ENCODE measurements at regions not wholly inside any gene's neighbourhood (a gene's known extent, or its start where the extent isn't known, plus 50 kb on each side); places are given as distances from the start of the nearest gene placed in this dataset.

GRCh38 chr21:39124681-39125251 is 58.5 kb downstream of the PSMG1 start:
- no peak for DNase-seq (ENCODE audit: low read depth)
- H3K4me3 ChIP-seq (ENCODE audit: low read depth, low read length): no peak overlapping the region
- TF ChIP-seq, protein P1, sequence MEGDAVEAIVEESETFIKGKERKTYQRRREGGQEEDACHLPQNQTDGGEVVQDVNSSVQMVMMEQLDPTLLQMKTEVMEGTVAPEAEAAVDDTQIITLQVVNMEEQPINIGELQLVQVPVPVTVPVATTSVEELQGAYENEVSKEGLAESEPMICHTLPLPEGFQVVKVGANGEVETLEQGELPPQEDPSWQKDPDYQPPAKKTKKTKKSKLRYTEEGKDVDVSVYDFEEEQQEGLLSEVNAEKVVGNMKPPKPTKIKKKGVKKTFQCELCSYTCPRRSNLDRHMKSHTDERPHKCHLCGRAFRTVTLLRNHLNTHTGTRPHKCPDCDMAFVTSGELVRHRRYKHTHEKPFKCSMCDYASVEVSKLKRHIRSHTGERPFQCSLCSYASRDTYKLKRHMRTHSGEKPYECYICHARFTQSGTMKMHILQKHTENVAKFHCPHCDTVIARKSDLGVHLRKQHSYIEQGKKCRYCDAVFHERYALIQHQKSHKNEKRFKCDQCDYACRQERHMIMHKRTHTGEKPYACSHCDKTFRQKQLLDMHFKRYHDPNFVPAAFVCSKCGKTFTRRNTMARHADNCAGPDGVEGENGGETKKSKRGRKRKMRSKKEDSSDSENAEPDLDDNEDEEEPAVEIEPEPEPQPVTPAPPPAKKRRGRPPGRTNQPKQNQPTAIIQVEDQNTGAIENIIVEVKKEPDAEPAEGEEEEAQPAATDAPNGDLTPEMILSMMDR (IDR thresholded peaks at IDR 0.05; ENCODE audit: low read depth, low read length, missing control alignments): no peak

DNA sequence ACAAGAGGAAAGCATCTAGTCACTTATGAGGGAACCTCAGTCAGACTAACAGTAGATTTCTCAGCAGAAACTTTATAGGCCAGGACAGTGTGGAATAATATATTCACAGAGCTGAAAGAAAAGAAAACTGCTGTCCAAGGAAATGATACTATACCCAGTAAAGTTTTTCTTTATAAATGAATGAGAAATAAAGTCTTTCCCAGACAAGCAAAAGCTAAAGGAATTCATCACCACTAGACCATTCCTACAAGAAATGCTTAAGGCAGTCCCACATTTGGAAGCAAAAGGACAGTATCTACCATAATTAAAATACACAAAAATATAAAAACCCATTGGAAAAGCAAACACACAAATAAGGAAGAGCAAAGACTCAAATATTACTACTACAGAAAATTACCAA is 59.9 kb downstream of the PSMG1 start:
- no peak for DNase-seq (ENCODE audit: low read depth)
- no peak overlapping the region for H3K4me3 ChIP-seq (ENCODE audit: low read depth, low read length)
- TF ChIP-seq, protein P1 (IDR thresholded peaks at IDR 0.05; ENCODE audit: low read depth, low read length, missing control alignments): no peak

DNA sequence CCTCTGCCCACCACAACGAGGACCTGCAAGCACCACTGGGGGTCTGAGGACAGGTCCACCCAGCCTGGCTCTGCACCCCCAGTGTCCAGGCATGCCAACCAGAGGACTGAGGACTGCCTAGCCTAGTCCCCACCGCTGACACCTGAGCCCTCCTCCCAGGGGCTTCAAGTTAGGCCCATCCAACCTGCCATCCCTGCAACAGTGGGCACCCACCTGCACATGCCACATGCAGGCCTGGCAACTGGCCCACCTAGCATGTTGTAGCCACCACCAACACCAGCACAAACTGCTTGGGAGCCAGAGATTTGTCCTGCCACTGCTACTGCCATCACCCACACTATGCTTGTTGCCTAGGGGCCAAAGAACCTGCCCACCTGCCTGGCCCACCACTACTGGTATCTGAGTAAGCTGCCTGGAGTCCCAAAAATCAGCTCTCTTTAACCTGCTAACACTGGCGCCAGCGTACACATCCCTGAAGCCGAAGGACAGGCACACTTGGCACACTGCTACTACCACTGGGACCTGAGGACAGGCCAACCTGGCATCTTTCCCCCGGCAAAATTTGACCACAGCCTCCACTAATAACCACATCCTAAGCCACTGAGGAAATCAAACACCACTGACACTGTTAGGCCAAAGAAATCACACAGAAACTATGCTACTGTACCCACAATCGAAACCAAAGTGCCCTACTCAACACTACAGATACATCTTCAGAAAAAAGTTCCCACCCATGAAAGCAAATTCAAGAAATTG is 61.5 kb downstream of the PSMG1 start:
- TF ChIP-seq, protein P1 (IDR thresholded peaks at IDR 0.05; ENCODE audit: low read depth, low read length, missing control alignments): no peak
- H3K4me3 ChIP-seq (ENCODE audit: low read depth, low read length): no peak overlapping the region
- DNase-seq (ENCODE audit: low read depth): no peak

DNA sequence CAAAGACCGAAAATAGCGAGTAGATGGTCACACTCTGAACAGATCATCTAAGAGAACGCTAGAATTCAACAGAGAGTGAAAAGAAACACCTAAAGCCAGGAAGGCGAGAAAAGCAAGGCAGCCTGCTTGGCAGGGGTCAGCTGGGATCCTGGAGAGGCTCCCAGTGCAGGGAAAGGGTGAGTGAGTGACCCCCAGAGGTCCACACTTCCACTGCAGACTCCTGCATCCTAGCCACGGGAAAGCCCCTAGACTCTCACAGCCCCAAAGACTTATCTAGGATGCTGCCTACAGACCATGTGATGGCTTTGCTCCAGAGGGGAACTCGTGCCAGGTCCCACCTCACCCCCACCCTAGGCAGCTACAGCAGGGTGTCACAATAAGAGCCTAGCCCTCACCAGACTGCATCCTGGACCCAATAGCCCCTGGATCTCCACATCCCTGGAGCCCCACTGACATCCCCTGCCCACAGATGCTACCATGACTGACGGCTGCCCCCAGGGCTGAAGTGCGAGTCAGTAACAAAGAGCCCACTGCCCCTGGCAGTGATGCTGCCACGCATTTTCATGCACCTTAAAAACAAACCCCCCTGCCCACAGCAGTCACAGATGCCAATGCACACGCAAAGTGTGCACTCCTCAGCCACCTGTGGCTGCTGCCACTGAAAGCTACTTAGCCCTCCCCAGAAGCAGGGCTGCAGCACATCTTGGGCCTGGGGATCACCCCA is 62.2 kb downstream of the PSMG1 start:
- TF ChIP-seq, protein P1 (IDR thresholded peaks at IDR 0.05; ENCODE audit: low read depth, low read length, missing control alignments): no peak
- no peak for DNase-seq (ENCODE audit: low read depth)
- no peak overlapping the region for H3K4me3 ChIP-seq (ENCODE audit: low read depth, low read length)

DNA sequence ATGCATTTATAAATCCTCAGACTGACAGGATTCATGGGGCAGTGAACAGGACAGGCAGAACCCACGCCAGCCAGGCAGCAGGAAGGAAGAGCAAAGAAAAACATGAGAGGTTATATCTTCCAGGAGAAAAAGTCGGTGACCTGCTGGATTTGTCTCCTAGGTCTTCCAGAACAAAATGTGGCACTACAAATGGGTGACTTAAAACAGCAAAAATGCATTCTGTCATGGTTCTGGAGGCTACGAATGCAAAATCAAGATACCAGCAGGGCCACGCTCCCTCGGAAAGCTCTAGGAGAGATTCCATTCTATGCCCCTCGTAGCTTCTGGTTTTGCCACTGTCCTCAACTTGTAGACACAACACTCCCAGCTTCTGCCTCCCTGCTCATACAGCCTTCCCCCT is 63.4 kb downstream of the PSMG1 start:
- TF ChIP-seq, protein P1 (IDR thresholded peaks at IDR 0.05; ENCODE audit: low read depth, low read length, missing control alignments): no peak
- H3K4me3 ChIP-seq (ENCODE audit: low read depth, low read length): no peak overlapping the region
- DNase-seq (ENCODE audit: low read depth): no peak

DNA sequence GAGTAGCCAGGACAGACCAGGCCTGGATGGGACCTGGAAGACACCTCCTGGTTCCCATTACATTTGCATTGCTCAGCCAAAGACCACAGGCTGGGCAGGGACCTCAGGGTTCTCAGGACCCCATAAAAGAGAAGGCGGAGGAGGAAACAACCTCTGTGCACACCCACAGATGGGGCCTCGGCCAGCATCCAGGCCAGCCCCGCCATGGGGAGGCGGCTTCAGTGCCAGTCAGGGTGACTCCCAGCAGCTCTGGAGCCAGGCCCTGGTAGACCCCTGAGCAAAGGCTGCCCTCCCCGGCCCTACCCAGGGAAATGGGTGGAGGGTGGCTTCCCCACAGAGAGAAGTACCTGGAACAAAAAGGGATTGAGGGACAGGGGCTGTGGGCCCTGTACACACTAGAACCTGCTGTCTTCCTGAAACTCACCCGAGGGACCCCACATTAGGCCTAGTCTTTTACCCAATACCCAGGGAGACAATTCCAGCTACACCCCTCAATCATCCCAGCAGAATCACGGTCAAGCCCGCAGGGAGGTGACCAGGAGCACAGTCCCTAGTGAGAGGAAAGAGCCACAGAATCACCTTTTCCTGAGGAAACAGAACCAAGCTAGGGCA is 64.5 kb downstream of the PSMG1 start:
- TF ChIP-seq, protein P1 (IDR thresholded peaks at IDR 0.05; ENCODE audit: low read depth, low read length, missing control alignments): no peak
- no peak overlapping the region for H3K4me3 ChIP-seq (ENCODE audit: low read depth, low read length)
- DNase-seq (ENCODE audit: low read depth): no peak
